Erythroblast (primary cell): ENCODE measurements at regions not wholly inside any gene's neighbourhood (a gene's known extent, or its start where the extent isn't known, plus 50 kb on each side); places are given as distances from the start of the nearest gene placed in this dataset.

Experiments
- GATA1 ChIP-seq: IDR thresholded peaks from 2 replicates; pipeline ENCODE4 v1.6.1; 2011; ENCODE audit warnings: low read depth, mild to moderate bottlenecking, control low read depth, low read length, moderate library complexity
- POLR2A ChIP-seq: IDR thresholded peaks from 2 replicates; pipeline ENCODE4 v1.6.1; 2011; ENCODE audit warnings: mild to moderate bottlenecking, low read length

- TF ChIP-seq POLR2A (no peak), GATA1 (no peak)
Observed at GRCh38 chrX:10930151-10930550, 181.0 kb upstream of the HCCS start.
